SU-DHL-6 (cell line): ENCODE measurements at regions not wholly inside any gene's neighbourhood (a gene's known extent, or its start where the extent isn't known, plus 50 kb on each side); places are given as distances from the start of the nearest gene placed in this dataset.
"Not testable (repeated sequence)": the region's sequence is repeated elsewhere in the genome, so short reads cannot be mapped to it uniquely, and the experiment has no call there.

Experiments
- H2AFZ ChIP-seq: fragments of 200-600 bp; sonication (generic); 2 replicates; pipeline ENCODE4 v1.6.1; 2014; ENCODE audit warnings: low read depth, mild to moderate bottlenecking, moderate library complexity, mixed read lengths, antibody characterized with exemption, low read length; ENCODE audit not compliant: severe bottlenecking
- H3F3A ChIP-seq: fragments of 200-600 bp; shearing (Covaris generic); 2 replicates; pipeline ENCODE4 v1.6.0; 2016; ENCODE audit warnings: antibody characterized with exemption, mild to moderate bottlenecking; ENCODE audit not compliant: insufficient read depth
- H3K27ac ChIP-seq: fragments of 200-600 bp; sonication (generic); 2 replicates; pipeline ENCODE4 v1.5.1; 2016; ENCODE audit warnings: low read depth, mild to moderate bottlenecking, low read length, moderate library complexity, mixed read lengths
- H3K27me3 ChIP-seq: fragments of 200-600 bp; sonication (generic), shearing (Covaris generic); 2 replicates; pipeline ENCODE4 v1.6.0; 2014; ENCODE audit warnings: mild to moderate bottlenecking, low read length
- H3K36me3 ChIP-seq: fragments of 200-600 bp; sonication (generic); 2 replicates; pipeline ENCODE4 v1.6.1; 2014; ENCODE audit warnings: mild to moderate bottlenecking, low read length, mixed read lengths
- H3K4me2 ChIP-seq: fragments of 300-600, 200-600 bp; shearing (Covaris generic), sonication (generic); 2 replicates; pipeline ENCODE4 v1.6.0; 2014; ENCODE audit warnings: low read length, low read depth, mild to moderate bottlenecking; ENCODE audit not compliant: poor library complexity, severe bottlenecking
- H3K4me3 ChIP-seq: fragments of 200-600 bp; sonication (generic); 2 replicates; pipeline ENCODE4 v1.5.1; 2014; ENCODE audit warnings: antibody characterized with exemption, low read length, mild to moderate bottlenecking, mixed read lengths; ENCODE audit not compliant: insufficient read depth, poor library complexity, severe bottlenecking
- H3K79me2 ChIP-seq: fragments of 200-600 bp; sonication (generic); 2 replicates; pipeline ENCODE4 v1.6.1; 2014; ENCODE audit warnings: mild to moderate bottlenecking, low read length, moderate library complexity; ENCODE audit not compliant: insufficient read depth
- H3K9ac ChIP-seq: fragments of 200-600 bp; sonication (generic); 2 replicates; pipeline ENCODE4 v1.7.0; 2014; ENCODE audit warnings: mild to moderate bottlenecking, low read length
- H3K9me2 ChIP-seq: fragments of 200-600 bp; sonication (generic); replicated peaks from 2 replicates; pipeline ENCODE4 v1.6.1; 2014; ENCODE audit warnings: low read length; ENCODE audit not compliant: insufficient read depth
- H3K9me3 ChIP-seq: fragments of 200-600 bp; sonication (generic); 2 replicates; pipeline ENCODE4 v1.6.1; 2014; ENCODE audit warnings: low read length, mixed read lengths; ENCODE audit not compliant: insufficient read depth
- H4K20me1 ChIP-seq: fragments of 200-600 bp; sonication (generic); 2 replicates; pipeline ENCODE4 v1.6.1; 2014; ENCODE audit warnings: low read depth, mild to moderate bottlenecking, antibody characterized with exemption, low read length, moderate library complexity, mixed read lengths
- CTCF ChIP-seq: fragments of 200-600 bp; sonication (generic); IDR thresholded peaks from one replicate; pipeline ENCODE4 v1.5.1; 2017; ENCODE audit warnings: antibody characterized with exemption, mild to moderate bottlenecking, low read length, moderate library complexity; ENCODE audit not compliant: insufficient read depth, poor library complexity, severe bottlenecking
- EZH2phosphoT487 ChIP-seq: fragments of 200-600 bp; sonication (generic), shearing (Covaris generic); conservative IDR thresholded peaks from 2 replicates; pipeline ENCODE4 v1.6.1; 2018; ENCODE audit warnings: mild to moderate bottlenecking, antibody characterized with exemption, low read length, moderate library complexity, mixed read lengths

- Histone ChIP-seq H3K36me3 (no peaks in the 10 kb centered on the region), H3K79me2 (no peaks in the 10 kb centered on the region), H3K27me3 (no peaks in the 10 kb centered on the region), H3K4me3 (no peak overlapping the region), H3F3A (no peaks in the 10 kb centered on the region), H2AFZ (no peak overlapping the region), H3K9me3 (no peaks in the 10 kb centered on the region), H3K27ac (no peak overlapping the region), H3K9ac (no peak overlapping the region), H4K20me1 (no peaks in the 10 kb centered on the region), H3K9me2 (no peaks in the 10 kb centered on the region), H3K4me2 (no peak overlapping the region)
- no peak for TF ChIP-seq CTCF
- no peak for TF ChIP-seq EZH2phosphoT487
Measured at GRCh38 chr1:115529216-115529897, 112.4 kb upstream of the VANGL1 start.

GRCh38 chr1:115528336-115528735, 113.4 kb upstream of the VANGL1 start:
- not testable (repeated sequence) for H3F3A ChIP-seq, H3K9me2 ChIP-seq, H3K4me2 ChIP-seq, H3K4me3 ChIP-seq, H3K9me3 ChIP-seq, H3K27me3 ChIP-seq, H3K36me3 ChIP-seq, H4K20me1 ChIP-seq, H3K27ac ChIP-seq, H2AFZ ChIP-seq, H3K9ac ChIP-seq, H3K79me2 ChIP-seq

- H3K27ac ChIP-seq = no peak overlapping the region
- H3K9ac ChIP-seq = no peak overlapping the region
- H2AFZ ChIP-seq = no peak overlapping the region
- no peaks in the 10 kb centered on the region for H3K79me2 ChIP-seq
- no peaks in the 10 kb centered on the region for H3K9me2 ChIP-seq
- TF ChIP-seq CTCF (no peak), EZH2phosphoT487 (no peak)
- no peaks in the 10 kb centered on the region for H3K9me3 ChIP-seq
- no peaks in the 10 kb centered on the region for H3F3A ChIP-seq
- no peak overlapping the region for H3K4me2 ChIP-seq
- no peaks in the 10 kb centered on the region for H4K20me1 ChIP-seq
- no peak overlapping the region for H3K4me3 ChIP-seq
- no peaks in the 10 kb centered on the region for H3K36me3 ChIP-seq
- no peaks in the 10 kb centered on the region for H3K27me3 ChIP-seq
Measured at GRCh38 chr1:115527746-115528145, 114.0 kb upstream of the VANGL1 start.

GRCh38 chr1:115526900-115527299, 114.9 kb upstream of the VANGL1 start:
- no peak overlapping the region for H3K27ac ChIP-seq
- H3K4me3 ChIP-seq = no peak overlapping the region
- no peak overlapping the region for H3K9ac ChIP-seq
- H3K4me2 ChIP-seq = no peak overlapping the region
- H3K9me2 ChIP-seq = no peaks in the 10 kb centered on the region
- H4K20me1 ChIP-seq = no peaks in the 10 kb centered on the region
- H2AFZ ChIP-seq = no peak overlapping the region
- no peaks in the 10 kb centered on the region for H3K36me3 ChIP-seq
- H3K79me2 ChIP-seq = no peaks in the 10 kb centered on the region
- TF ChIP-seq EZH2phosphoT487 = no peak
- no peak for TF ChIP-seq CTCF
- no peaks in the 10 kb centered on the region for H3K27me3 ChIP-seq
- no peaks in the 10 kb centered on the region for H3K9me3 ChIP-seq
- H3F3A ChIP-seq = no peaks in the 10 kb centered on the region
